ENCODE measurements at regions not wholly inside any gene's neighbourhood (a gene's known extent, or its start where the extent isn't known, plus 50 kb on each side); places are given as distances from the start of the nearest gene placed in this dataset.

DNA sequence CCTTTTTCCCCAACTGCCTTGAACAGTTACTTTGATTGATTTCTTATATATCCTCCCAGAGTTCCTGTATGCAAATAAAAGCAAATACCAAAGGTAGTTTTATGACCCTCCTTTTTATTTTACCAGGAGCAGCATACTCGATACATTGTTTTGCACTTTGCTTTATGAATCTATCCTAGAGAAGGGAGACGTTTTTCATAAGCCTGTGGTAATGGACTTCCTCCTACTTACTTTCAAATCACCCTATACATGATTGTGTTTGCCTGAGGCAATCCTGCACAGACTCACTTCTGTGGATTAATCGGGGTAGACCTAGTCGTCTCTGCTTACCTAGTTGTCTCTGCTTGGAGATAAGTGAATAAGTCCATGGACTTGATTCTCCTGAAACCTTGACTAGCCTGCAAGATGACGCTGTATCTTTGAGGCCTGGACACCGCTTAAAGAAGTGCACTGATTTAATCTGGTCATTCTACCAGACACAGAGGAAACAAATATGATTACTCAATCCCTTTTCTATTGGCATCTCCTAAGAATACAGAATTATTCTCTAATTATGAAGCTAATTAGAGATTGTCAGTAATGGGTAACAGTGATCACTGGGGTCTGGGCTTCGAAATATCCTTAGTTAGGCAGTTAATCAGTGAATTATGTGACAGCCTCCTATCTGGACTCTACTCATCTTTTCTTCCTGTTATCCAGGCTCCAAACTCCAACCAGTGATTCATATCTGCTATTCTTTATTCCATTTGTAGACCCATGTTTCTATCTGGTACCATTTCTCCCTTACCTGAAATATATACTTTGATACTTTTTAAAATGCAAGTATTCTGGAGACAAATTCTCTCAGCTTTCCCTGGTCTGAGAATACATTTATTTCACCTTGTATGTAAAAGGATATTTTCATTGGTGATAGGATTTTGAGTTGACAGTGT lies 447.4 kb upstream of the TRIB2 start:
- DNase-seq = no peak

DNA sequence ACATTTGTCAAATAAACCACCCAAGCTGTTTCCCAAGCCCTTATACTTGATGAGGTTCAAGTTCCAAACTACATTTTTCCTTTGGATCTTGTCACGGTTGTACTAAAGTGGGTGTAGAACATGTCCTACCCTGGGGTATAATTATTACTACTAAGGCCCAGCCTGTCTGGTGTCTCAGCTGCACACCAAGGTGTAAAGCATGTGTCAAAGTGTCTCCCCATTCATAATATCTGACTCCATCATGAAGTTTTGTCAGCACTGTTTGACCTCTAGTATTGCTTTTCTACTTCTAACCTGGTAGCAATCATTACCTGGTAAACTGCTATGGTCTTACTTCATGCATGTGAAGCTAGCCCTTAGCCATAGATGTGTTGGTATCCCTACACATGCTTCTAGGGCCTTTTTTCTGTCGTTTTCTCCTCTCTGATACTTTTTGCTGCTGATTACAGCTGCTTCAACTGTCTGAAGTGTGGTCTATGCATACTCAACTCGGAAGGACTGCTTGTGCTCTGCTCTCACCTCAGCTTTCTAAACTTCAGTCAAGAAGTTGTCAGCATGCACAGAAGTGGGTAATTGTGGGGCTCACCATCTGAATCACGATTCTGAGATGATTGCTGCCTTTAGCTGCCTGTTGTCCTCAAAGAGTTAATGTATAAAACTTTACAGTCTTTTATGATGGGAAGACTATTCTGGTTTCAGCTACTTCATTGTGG lies 445.7 kb upstream of the TRIB2 start:
- DNase-seq = no peak

DNA sequence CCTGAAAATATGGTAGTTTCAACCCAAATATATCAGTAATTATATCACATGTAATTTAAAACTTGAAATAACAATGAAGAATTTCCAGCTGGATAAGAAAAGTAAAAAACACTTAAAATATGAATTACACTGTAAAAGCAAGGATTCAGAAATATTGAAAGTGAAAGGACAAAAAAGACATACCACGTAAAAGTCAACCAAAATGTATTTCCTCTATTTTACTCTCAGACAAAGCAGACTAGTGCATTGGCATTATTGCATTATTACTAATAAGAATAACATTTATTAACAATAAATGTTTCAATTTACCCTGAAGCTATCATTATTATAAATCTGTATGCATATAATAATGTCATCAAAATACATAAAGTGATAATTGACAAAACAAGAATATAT lies 445.1 kb upstream of the TRIB2 start:
- no peak for DNase-seq

DNA sequence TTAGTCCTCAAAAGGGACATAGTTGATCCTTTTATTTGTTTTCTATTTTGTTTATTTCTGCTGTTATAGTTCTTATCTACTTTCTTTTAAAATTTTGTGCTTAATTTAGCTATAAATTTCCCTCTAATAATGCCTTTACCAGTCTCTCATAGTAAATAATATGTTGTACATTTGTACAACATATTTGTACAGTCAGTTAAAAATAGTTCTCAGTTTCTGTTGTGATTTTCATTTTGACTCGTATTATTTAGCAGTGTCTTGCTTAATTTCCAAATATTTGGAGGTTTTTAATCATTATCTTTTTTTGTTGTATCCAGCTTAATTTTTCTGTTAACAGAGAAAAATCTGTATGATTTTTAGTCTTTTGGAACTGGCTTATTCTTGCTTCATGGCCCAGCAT lies 443.6 kb upstream of the TRIB2 start:
- DNase-seq = no peak

DNA sequence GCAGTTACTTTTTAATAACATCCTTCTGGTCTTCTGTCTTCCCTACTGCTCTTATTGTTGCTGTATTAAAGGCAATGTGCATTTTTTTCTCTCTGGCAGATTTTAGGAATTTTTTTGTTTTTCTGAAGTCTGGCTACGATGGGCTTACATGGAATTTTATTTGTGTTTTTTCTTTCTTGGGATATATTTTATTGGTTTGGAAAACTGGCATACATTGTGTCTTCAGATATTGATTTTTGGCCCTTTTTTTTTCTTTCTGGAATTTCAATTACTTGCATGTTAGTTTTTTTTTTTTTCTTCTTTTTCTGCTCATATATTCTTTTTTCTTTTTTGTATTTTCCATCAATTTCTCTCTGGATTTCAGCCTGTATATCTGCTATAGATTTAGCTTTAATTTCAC lies 442.1 kb upstream of the TRIB2 start:
- no peak for DNase-seq

DNA sequence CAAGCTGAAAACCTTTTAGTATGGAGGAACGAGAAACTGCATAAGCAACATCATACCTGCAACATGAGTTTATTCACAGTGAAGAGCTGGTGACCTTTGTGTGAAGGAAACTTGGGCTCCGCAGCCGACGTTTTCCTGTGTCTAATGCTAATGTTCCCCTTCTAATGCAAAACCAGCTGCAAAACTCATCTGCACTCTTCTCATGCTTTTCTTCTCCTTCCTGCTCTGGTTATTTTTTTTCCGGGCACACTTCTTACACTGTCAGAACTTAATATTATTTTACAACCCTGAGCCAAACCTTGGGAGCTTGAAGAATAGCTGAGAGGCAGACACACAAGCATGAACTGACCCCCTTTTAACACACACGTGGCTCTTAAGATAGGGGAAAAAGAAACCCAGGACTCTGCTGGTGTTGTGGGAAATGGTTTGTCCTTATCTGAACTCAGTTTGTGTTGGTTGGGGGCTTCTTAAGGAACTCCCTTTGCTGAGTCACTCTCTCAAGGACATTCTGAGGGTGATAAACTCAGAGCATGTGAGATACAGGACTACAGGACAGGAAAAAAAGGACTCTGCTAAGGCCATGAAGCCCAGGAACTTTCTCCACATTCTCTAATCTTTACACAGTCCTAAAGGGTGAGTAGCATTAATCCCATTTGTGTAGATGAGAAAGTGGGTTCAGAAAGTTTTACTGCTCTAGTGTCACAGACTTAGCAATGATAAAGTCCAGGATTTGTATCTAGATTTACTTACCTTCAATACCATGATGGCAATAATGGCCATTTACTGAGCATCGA lies 439.3 kb upstream of the TRIB2 start:
- DNase-seq = no peak

DNA sequence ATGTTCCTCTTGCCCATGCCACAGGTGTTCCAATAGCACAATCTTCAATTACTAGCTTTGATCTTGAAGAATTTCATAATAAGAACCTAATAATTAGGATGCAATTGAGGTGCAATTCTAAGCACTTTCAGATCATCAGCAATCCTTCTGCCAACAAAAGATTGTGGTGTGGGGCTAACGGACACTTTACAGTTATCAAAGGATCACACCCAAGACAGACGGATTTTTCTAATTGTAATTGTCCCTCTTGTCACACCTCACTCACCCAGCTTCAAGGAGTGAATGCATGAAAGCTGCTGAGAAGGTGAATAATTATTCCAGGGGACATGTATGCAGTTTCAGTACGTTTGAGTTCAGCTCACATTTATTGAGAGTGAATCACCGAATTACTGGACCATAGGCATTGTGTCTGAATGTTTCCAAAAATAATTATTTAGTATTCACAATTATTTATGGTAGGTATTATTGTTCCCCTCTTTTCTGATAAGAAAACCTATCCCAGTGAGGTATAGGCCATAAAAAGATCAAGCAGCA lies 438.5 kb upstream of the TRIB2 start:
- no peak for DNase-seq

DNA sequence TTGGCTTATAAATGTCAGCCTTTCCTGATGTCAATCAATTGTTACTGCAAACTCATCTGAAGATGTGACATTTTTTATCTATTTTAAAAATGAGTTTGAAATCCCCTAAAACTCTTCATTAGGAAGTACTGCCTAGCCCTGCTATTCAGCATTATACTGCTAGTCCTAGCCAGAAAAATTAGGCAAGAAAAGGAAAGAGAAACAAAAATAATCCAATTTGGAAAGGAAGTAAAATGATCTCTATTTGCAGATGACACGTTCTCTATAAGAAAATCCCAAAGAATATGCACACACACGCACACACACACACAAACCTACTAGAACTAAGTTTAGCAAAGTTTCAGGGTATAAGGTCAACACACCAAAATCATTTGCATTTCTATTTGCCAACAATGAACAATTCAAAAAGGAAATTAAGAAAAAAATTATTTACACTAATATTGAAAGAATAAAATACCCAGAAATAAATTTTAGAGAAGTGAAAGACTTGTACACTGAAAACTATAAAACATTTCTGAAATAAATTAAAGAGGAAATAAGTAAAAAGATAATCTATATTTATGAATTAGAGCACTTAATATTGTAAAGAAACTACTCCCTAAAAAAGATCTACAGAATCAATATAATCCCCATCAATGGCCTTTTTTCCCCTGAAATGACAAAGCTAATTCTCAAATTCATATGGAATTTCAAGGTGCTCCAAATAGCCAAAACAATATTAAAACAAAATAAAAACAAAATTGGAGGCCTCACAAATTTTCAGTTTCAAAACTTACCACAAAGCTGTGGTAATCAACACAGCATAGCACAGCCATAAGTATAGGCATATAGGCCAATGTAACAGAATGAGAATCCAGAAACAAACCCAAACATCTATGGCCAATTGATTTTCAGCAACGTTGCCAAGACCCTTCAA lies 433.7 kb upstream of the TRIB2 start:
- DNase-seq = no peak

DNA sequence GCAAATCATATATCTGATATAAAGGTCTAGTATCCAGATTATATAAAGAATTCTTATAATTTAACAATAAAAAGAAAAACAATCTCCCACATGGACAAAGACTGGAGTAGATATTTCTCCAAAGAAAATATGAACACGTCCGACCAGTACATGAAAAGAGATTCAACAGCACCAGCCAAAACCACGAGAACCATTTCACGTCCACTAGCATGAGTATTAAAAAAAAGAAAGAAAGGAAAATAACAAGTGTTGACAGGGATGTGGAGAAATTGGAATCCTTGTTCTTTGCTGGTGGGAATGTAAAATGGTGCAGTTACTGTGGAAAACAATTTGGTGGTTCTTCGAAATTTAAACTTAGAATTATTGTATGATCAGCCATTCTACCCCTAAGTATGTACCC lies 432.7 kb upstream of the TRIB2 start:
- no peak for DNase-seq

DNA sequence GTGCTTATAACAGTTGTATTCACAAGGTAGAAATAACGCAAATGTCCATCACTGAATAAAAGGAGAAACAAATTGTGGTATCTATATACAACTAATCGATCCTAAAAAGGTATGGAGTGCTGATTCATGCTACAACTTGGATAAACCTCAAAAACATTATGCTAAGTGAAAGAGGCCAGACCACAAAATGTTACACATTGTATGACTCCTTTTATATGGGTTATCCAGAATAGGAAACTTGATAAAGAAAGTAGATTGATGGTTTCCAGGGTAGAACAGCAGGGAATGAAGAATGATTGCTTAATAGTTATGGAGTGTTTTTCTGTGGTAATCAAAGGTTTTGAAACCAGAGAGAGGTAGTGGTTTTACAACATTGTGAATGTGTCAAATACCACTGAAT lies 432.2 kb upstream of the TRIB2 start:
- DNase-seq = no peak

DNA sequence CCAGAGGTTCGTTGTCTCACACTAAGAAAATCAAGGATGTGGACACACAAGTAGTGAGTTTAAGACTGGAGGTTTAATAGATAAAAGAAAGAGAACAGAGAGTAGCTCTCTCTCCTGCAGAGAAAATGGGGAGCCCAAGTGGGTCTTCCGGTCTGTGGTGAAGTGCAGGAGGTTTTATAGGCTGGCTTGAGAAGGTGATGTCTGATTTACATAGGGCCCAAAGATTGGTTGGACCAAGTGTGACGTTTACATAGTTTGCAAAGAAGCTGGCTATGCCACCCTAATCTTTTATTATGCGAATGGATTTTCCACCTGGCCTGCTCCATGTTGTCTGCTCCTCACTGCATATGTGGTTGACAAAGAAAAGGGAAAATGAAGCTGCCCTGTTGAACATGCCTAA lies 430.4 kb upstream of the TRIB2 start:
- no peak for DNase-seq

DNA sequence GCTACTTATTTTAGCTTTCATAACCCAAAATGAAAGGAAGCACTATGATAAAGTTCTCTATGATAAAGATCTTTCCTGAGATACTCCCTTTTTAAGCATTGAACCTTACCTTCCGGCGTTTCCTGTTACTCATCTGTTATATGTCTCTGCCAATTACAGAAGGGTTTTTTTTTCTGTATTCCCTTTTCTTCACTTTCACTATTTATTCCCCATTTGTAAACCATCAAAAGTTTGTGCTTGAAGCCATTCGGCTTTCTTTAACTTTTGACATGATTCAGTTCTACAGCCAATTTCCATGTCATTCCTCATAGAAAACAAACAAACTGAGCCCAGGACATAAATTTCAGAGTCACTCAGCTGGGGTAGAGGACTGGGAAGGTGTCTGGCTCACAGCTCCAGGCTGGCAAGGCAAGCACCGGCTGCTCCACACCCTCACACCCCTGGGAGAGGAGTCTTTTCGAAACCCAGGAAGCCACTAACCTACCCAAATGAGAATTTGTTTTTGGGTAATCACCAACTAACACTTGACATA lies 429.4 kb upstream of the TRIB2 start:
- no peak for DNase-seq

DNA sequence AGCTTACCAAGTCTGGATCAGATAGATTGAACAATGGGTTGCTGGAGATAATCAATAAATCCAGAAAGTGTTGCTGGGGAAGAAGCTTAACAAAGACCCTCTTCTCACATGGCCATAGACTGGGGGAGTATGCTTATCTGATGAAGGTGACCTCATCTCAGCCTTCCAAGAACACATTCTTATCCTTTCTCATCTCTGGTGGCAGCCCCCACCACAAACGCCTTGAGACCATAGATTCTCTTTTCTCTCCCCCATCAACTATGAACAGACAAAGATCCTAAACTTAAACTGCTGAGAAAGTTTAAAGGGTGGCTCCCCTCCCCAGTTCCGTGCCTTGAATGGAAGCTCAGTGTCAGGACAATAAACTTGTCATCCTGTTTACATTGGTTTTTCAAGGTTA lies 428.7 kb upstream of the TRIB2 start:
- DNase-seq = no peak

DNA sequence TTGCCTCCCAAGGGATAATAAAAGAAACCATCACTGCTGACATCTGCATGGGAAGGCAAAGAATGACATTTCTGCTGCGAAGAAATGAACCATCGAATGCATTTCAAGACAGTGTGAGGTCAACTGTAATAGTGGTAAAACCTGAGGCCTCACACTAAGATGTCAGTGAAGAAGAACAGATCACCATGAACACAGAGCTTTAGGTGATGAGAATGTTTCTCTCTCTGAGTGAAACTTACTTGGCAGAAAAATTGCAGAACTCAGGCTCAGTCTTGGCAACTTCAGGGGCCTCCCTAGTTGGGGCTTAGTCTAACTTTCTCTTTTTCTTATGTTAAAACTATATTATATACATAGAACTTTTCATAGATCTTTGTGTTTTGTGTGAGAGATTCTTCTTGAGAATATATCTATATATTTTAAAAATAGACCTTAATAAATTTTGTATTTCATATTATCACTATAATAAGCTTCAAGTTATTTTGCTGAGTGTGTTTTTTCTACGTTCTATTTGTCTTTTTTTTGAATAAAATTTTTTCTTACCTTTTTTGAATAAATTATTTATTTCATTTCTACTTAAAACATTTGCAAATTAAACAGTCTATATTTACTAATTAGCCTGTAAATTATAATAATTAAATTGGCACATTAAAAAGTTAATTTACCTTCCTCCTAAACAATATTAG lies 427.5 kb upstream of the TRIB2 start:
- no peak for DNase-seq

DNA sequence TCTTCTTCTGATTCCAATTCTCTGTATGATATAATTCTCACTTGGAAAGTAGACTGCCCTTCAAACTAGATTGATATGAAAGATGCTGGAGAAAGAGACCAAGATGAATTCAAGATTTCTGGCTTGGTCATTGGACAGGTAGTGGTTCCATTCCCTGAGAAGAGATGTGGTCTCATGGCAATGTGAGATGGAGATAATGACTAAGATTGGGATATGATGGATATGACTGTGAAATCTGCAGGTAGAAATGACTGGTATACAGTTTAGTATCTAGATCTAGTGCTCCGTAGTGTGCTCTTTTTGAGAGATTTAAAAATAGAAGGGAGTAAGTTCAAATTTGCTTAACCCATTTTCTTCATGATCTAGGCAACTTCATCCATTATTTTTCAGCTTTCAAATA lies 425.4 kb upstream of the TRIB2 start:
- DNase-seq = no peak

DNA sequence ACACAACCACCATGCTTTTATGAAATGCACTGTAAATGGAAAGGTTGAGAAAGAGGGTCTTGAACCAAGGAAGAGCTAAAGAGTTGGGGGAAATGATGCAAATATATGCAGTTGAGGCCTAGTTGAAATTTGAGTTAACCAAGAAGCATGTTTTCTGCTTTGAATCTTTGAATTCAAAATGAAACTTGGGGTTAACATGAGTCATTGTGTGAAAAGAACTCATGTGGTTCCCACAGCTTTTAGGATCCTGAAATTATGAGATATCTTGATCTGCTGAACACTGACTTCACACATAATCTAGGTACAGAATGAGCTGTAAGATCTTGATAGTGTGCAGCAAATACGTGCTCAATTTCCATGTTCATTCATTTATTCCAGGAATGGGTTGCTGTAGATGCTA lies 422.9 kb upstream of the TRIB2 start:
- no peak for DNase-seq

DNA sequence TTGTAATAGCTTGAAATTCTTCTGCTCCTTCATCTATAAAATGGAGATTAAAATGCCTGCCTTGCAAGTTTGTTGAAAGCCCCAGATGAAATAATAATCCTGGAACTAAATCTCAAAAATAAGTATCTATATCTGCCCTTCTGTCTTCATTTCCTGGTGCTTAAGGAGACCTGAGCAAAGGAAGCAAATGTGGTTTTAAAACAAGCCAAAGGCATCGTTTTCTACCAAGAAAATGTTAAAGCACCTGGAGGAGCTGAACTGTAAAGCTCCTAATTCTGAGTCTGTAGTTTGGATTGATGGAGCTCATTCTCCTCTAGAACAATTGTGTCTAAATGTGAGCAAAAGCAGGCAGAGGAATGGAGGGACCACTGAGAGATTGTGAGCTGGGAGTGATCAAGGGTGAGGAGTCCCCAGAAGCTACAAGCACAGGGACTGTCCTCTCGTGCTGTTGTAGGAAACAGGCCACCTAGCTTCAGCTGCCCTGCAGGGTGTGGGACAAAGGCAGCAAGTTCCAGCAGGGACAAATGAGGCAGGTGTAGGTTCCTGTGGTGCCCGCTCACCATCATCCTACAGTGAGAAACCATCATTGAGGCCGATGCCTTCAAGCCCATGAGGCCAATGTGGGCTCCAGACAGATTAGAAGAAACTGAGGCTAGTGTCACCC lies 420.7 kb upstream of the TRIB2 start:
- no peak for DNase-seq

DNA sequence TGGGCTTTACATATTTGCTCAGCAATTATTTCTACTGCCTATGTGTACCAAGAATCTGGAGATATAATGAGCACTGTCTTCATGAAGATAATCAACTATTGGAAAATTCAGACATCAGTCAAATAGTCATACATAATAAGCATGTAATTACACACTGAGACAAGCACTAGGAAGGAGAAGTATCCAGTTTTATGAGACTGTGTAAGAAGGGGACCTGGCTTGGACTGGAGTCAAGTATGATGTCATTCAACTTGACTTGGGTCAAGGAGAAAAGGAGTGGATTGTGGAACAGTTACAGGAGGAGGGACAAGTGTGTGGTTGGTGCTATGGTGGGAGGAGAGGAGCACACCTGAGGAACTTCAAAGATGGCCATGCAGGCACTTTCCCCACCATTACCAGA lies 419.8 kb upstream of the TRIB2 start:
- DNase-seq = peak; percentile 38

DNA sequence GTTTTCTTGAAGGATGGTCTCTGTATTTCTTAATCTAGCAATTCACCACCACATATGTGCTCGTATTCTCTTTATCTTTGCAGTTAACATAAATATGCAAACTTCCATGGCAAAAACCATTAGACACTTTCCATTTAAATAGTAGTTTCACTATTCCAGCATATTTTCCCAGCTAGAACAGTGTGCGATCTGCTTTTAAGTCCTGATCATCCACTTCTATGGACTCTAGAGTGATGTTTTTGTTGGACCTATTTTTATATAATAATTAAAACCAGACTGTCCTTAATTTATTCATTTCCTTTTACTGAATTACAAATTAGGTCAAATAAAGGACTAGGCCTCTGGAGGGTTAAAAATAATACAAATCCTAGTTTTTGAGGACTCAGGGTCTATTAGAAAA lies 418.4 kb upstream of the TRIB2 start:
- no peak for DNase-seq

DNA sequence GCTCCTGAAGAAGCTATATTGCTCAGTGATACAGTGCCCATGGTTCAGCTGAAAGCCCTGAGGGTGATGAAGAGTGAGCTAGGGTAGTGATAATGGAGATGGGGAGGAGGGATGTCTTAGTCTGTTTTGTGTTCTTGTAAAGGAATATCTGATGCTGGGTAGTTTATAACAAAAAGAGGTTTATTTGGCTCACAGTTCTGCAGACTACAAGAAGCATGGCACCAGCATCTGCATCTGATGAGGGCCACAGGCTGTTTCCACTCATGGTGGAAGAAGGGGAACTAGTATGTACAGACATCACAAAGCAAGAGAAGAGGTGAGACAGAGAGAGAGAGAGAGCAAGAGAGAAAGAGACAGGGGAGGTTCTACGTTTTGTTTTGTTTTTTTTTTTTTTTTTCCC lies 417.3 kb upstream of the TRIB2 start:
- no peak for DNase-seq

Measured in DMS79 treated with DMSO at 0.1 percent for 48 hours (cell line).